IMR-90 (cell line): ENCODE measurements at regions not wholly inside any gene's neighbourhood (a gene's known extent, or its start where the extent isn't known, plus 50 kb on each side); places are given as distances from the start of the nearest gene placed in this dataset.

Experiments used
- ATAC-seq: fragments of 200-7000 bp; cut with Tn5 transposase; 2 replicates; pipeline ENCODE4 v1.9.1; 2020; ENCODE audit warnings: low read depth, mild to moderate bottlenecking, moderate library complexity
- BruUV-seq: library from RNA; stranded (reverse); fragments of 400-500 nt; replicated peaks from 2 replicates; lab custom pipeline; 2021; lab: Mats Ljungman, UMichigan
- CTCF ChIA-PET: fragments of 300-600 bp; formaldehyde crosslinking; extraction: SDS; loops from one replicate; lab custom pipeline; 2021; ENCODE audit warnings: antibody characterized with exemption; lab: Yijun Ruan, JAX
- POLR2A ChIA-PET: fragments of 300-600 bp; sonication (Branson Sonifier 250); formaldehyde crosslinking; loops from one replicate; lab custom pipeline; 2022; ENCODE audit warnings: antibody characterized with exemption; ENCODE audit not compliant: unreplicated experiment; lab: Charles Lee
- DNase-seq: peaks from one replicate; pipeline ENCODE4 v3.0.0; 2013
- H2AFZ ChIP-seq: replicated peaks from 2 replicates; pipeline ENCODE3; 2013; ENCODE audit warnings: low read length, mild to moderate bottlenecking; ENCODE audit not compliant: poor library complexity
- H2AK5ac ChIP-seq: 2 replicates; pipeline ENCODE4 v1.6.1; 2013; ENCODE audit warnings: low read depth, low read length, inconsistent platforms
- H2AK9ac ChIP-seq: replicated peaks from 2 replicates; pipeline ENCODE3; 2013; ENCODE audit warnings: mild to moderate bottlenecking, low read depth, low read length, moderate library complexity; ENCODE audit not compliant: poor library complexity
- H2BK120ac ChIP-seq: 2 replicates; pipeline ENCODE4 v1.6.1; 2013; ENCODE audit warnings: low read depth, low read length, inconsistent platforms
- H2BK15ac ChIP-seq: 3 replicates; pipeline ENCODE4 v1.6.1; 2013; ENCODE audit warnings: low read depth, low read length, inconsistent platforms
- H2BK20ac ChIP-seq: 2 replicates; pipeline ENCODE4 v1.6.1; 2013; ENCODE audit warnings: low read depth, mild to moderate bottlenecking, inconsistent platforms, low read length, moderate library complexity
- H2BK5ac ChIP-seq: 2 replicates; pipeline ENCODE4 v1.6.1; 2013; ENCODE audit warnings: mild to moderate bottlenecking, low read depth, low read length, inconsistent platforms; ENCODE audit not compliant: poor library complexity, severe bottlenecking
- H3K14ac ChIP-seq: replicated peaks from 2 replicates; pipeline ENCODE4 v1.6.1; 2013; ENCODE audit warnings: low read depth, low read length, inconsistent platforms
- H3K18ac ChIP-seq: 2 replicates; pipeline ENCODE4 v1.6.1; 2013; ENCODE audit warnings: low read depth, low read length, control low read depth
- H3K23ac ChIP-seq: 2 replicates; pipeline ENCODE4 v1.6.1; 2013; ENCODE audit warnings: low read depth, low read length, inconsistent platforms
- H3K27ac ChIP-seq: 2 replicates; pipeline ENCODE4 v1.5.1; 2013; ENCODE audit warnings: mild to moderate bottlenecking, control low read depth, low read length; ENCODE audit not compliant: insufficient read depth
- H3K27me3 ChIP-seq: 2 replicates; pipeline ENCODE4 v1.6.1; 2013; ENCODE audit warnings: low read length; ENCODE audit not compliant: control insufficient read depth, insufficient read depth
- H3K36me3 ChIP-seq: 2 replicates; pipeline ENCODE4 v1.6.1; 2013; ENCODE audit warnings: low read length, mixed read lengths; ENCODE audit not compliant: control insufficient read depth, insufficient read depth
- H3K4ac ChIP-seq: 2 replicates; pipeline ENCODE4 v1.6.1; 2013; ENCODE audit warnings: low read depth, low read length, inconsistent platforms
- H3K4me1 ChIP-seq: 2 replicates; pipeline ENCODE4 v1.6.1; 2013; ENCODE audit warnings: low read length, mixed read lengths; ENCODE audit not compliant: control insufficient read depth, insufficient read depth
- H3K4me2 ChIP-seq: 2 replicates; pipeline ENCODE4 v1.6.1; 2013; ENCODE audit warnings: low read depth, mild to moderate bottlenecking, control low read depth, low read length, moderate library complexity
- H3K4me3 ChIP-seq: 2 replicates; pipeline ENCODE4 v1.5.1; 2013; ENCODE audit warnings: low read depth, mild to moderate bottlenecking, control low read depth, low read length, moderate library complexity; ENCODE audit not compliant: insufficient read depth
- H3K56ac ChIP-seq: 2 replicates; pipeline ENCODE4 v1.6.1; 2013; ENCODE audit warnings: low read length, inconsistent platforms; ENCODE audit not compliant: insufficient read depth; ENCODE audit errors: extremely low read depth
- H3K79me1 ChIP-seq, 2 experiments: 2 replicates each; pipeline ENCODE4 v1.6.1; 2013; ENCODE audit warnings: low read length in 2 of 2, inconsistent platforms in 1 of 2, low read depth in 1 of 2
- H3K9ac ChIP-seq: 2 replicates; pipeline ENCODE4 v1.6.1; 2013; ENCODE audit warnings: low read depth, low read length, control low read depth
- H3K9me1 ChIP-seq: 2 replicates; pipeline ENCODE4 v1.6.1; 2013; ENCODE audit warnings: low read length, inconsistent platforms; ENCODE audit not compliant: insufficient read depth
- H3K9me3 ChIP-seq: 2 replicates; pipeline ENCODE4 v1.6.1; 2013; ENCODE audit warnings: low read length; ENCODE audit not compliant: control insufficient read depth, insufficient read depth
- H4K20me1 ChIP-seq: 2 replicates; pipeline ENCODE4 v1.6.1; 2013; ENCODE audit warnings: low read length, inconsistent platforms; ENCODE audit not compliant: insufficient read depth
- H4K5ac ChIP-seq: 2 replicates; pipeline ENCODE4 v1.6.1; 2013; ENCODE audit warnings: mild to moderate bottlenecking, low read depth, low read length, control low read depth
- H4K8ac ChIP-seq, 2 experiments: 2 replicates each; pipeline ENCODE4 v1.6.1; 2013; ENCODE audit warnings: low read depth in 2 of 2, low read length in 2 of 2, control low read depth in 1 of 2, inconsistent platforms in 1 of 2
- H4K91ac ChIP-seq: 2 replicates; pipeline ENCODE4 v1.6.1; 2013; ENCODE audit warnings: low read depth, low read length, inconsistent platforms; ENCODE audit not compliant: insufficient read depth
- BHLHE40 ChIP-seq: fragments of 150-350 bp; IDR thresholded peaks from 2 replicates; pipeline ENCODE4 v1.6.1; 2016; ENCODE audit warnings: mild to moderate bottlenecking, low read depth, low read length
- CEBPB ChIP-seq: IDR thresholded peaks from 2 replicates; pipeline ENCODE4 v1.6.1; 2012; ENCODE audit warnings: low read depth, low read length, improper control_type of control experiment
- CHD1 ChIP-seq: IDR thresholded peaks from 2 replicates; pipeline ENCODE4 v1.6.1; 2012; ENCODE audit warnings: low read depth, low read length, improper control_type of control experiment
- FOS ChIP-seq: fragments of 150-350 bp; IDR thresholded peaks from 2 replicates; pipeline ENCODE4 v1.6.1; 2016; ENCODE audit warnings: low read depth, low read length
- MAFK ChIP-seq: IDR thresholded peaks from 2 replicates; pipeline ENCODE4 v1.6.1; 2012; ENCODE audit warnings: low read depth, low read length, improper control_type of control experiment
- MAZ ChIP-seq: IDR thresholded peaks from 2 replicates; pipeline ENCODE4 v1.6.1; 2012; ENCODE audit warnings: low read depth, mild to moderate bottlenecking, low read length, improper control_type of control experiment, moderate library complexity, borderline replicate concordance
- MXI1 ChIP-seq: IDR thresholded peaks from 2 replicates; pipeline ENCODE4 v1.6.1; 2012; ENCODE audit warnings: low read depth, mild to moderate bottlenecking, low read length, moderate library complexity, borderline replicate concordance
- NFE2L2 ChIP-seq: fragments of 150-350 bp; IDR thresholded peaks from 2 replicates; pipeline ENCODE4 v1.6.1; 2016; ENCODE audit warnings: low read depth, mild to moderate bottlenecking, low read length
- POLR2A ChIP-seq: IDR thresholded peaks from 2 replicates; pipeline ENCODE4 v1.6.1; 2012; ENCODE audit warnings: mild to moderate bottlenecking, low read depth, low read length
- RAD21 ChIP-seq: IDR thresholded peaks from 2 replicates; pipeline ENCODE4 v1.6.1; 2012; ENCODE audit warnings: low read length, improper control_type of control experiment
- RCOR1 ChIP-seq: IDR thresholded peaks from 2 replicates; pipeline ENCODE4 v1.6.1; 2012; ENCODE audit warnings: mild to moderate bottlenecking, low read length, improper control_type of control experiment; ENCODE audit not compliant: insufficient replicate concordance
- RFX5 ChIP-seq: IDR thresholded peaks from 2 replicates; pipeline ENCODE4 v1.8.0; 2012; ENCODE audit warnings: low read depth, mild to moderate bottlenecking, low read length, moderate library complexity
- SMC3 ChIP-seq: fragments of 150-350 bp; IDR thresholded peaks from 2 replicates; pipeline ENCODE4 v1.6.1; 2016; ENCODE audit warnings: low read depth, mild to moderate bottlenecking, antibody characterized with exemption, low read length, moderate library complexity
- WGBS, 2 experiments: methylation state at CpG; one replicate each; pipeline versions ENCODE4 v1.1.5 to v1.1.7; 2013; ENCODE audit warnings: missing lambda C conversion rate in 2 of 2; ENCODE audit not compliant: insufficient read length in 1 of 2; ENCODE audit errors: extremely low coverage in 2 of 2; 5-methylcytosine and 5-hydroxymethylcytosine counted together
- dilution Hi-C: fragments of 300-500 bp; cut with HindIII; formaldehyde crosslinking; loops from one replicate; pipeline ENCODE4 v1.14.3; 2018; ENCODE audit warnings: low sequenced_read_pairs; ENCODE audit not compliant: unreplicated experiment
- in situ Hi-C: fragments of 300-500 bp; cut with MboI; formaldehyde crosslinking; loops from 3 replicates; pipeline ENCODE4 v1.14.3; 2019; ENCODE audit warnings: low sequenced_read_pairs, inconsistent platforms, mixed read lengths
- intact Hi-C: fragments of 100-400 bp; cut with micrococcal nuclease; formaldehyde crosslinking; loops from 2 replicates; pipeline ENCODE4 v1.10.0; 2022
- TF ChIP-seq, protein P1 (sequence below): fragments of 150-350 bp; IDR thresholded peaks from 2 replicates; pipeline ENCODE4 v1.6.1; 2017; ENCODE audit warnings: mild to moderate bottlenecking, antibody characterized with exemption, low read length, low read depth
- TF ChIP-seq, protein P2 (sequence below): conservative IDR thresholded peaks from 2 replicates; pipeline ENCODE4 v1.5.1; 2012; ENCODE audit warnings: mild to moderate bottlenecking, low read depth, low read length, improper control_type of control experiment
- TF ChIP-seq, protein P3 (sequence below): fragments of 150-350 bp; IDR thresholded peaks from 2 replicates; pipeline ENCODE4 v1.6.1; 2016; ENCODE audit warnings: low read depth, mild to moderate bottlenecking, low read length, moderate library complexity, borderline replicate concordance

DNA sequence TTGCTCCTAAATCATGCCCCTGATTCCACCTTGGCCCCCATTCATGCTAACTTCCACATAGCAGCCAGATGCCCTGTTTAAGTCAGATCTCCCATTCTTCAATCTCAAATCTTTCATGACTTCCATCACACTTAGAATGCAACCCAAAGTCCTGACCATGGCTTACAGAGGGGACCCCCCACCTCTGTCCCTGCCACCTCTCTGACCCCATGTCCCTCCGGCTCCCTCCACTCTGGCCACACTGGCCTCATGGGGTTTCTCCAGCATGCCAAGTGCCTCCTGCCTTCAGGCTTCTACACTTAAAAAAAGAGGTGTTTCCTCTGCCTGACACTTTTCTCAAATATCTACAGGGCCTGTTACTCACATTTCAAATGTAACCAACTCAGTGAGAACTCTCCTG, 93.6 kb downstream of the C13orf42 start:
- Histone ChIP-seq H4K91ac (no peak overlapping the region), H3K4me3 (no peak overlapping the region), H3K9me3 (0 out of 2 replicates have a peak, but pooled peaks cover 3% of the 10 kb centered on the region), H3K18ac (no peak overlapping the region), H2AFZ (no peak overlapping the region), H2BK20ac (no peak overlapping the region), H3K23ac (no peak overlapping the region), H3K9ac (no peak overlapping the region), H3K36me3 (no peaks in the 10 kb centered on the region), H4K20me1 (no peaks in the 10 kb centered on the region), H2BK5ac (no peak overlapping the region), H3K4me2 (no peak overlapping the region), H3K14ac (no peak overlapping the region), H3K56ac (no peak overlapping the region), H2BK15ac (no peak overlapping the region), H2AK9ac (no peak overlapping the region), H3K4ac (no peak overlapping the region), H3K9me1 (no peaks in the 10 kb centered on the region), H4K5ac (no peak overlapping the region), H3K27me3 (peaks cover 6% of the 10 kb centered on the region), H2AK5ac (no peak overlapping the region), H3K27ac (no peak overlapping the region), H2BK120ac (no peak overlapping the region), H3K79me1 (no peaks in the 10 kb centered on the region), H3K4me1 (no peaks in the 10 kb centered on the region), H4K8ac (no peak overlapping the region)
- CTCF ChIA-PET: no interaction called here
- ATAC-seq (no peak), DNase-seq (no peak)
- no peak for TF ChIP-seq SMC3
- no peak for TF ChIP-seq CHD1
- no peak for TF ChIP-seq FOS
- TF ChIP-seq CEBPB: no peak
- no peak for TF ChIP-seq MXI1
- no peak for TF ChIP-seq BHLHE40
- TF ChIP-seq MAFK: no peak
- TF ChIP-seq NFE2L2: no peak
- TF ChIP-seq MAZ: no peak
- no peak for TF ChIP-seq RAD21
- TF ChIP-seq POLR2A: no peak
- TF ChIP-seq, protein P1, sequence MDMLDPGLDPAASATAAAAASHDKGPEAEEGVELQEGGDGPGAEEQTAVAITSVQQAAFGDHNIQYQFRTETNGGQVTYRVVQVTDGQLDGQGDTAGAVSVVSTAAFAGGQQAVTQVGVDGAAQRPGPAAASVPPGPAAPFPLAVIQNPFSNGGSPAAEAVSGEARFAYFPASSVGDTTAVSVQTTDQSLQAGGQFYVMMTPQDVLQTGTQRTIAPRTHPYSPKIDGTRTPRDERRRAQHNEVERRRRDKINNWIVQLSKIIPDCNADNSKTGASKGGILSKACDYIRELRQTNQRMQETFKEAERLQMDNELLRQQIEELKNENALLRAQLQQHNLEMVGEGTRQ: no peak
- TF ChIP-seq, protein P2, sequence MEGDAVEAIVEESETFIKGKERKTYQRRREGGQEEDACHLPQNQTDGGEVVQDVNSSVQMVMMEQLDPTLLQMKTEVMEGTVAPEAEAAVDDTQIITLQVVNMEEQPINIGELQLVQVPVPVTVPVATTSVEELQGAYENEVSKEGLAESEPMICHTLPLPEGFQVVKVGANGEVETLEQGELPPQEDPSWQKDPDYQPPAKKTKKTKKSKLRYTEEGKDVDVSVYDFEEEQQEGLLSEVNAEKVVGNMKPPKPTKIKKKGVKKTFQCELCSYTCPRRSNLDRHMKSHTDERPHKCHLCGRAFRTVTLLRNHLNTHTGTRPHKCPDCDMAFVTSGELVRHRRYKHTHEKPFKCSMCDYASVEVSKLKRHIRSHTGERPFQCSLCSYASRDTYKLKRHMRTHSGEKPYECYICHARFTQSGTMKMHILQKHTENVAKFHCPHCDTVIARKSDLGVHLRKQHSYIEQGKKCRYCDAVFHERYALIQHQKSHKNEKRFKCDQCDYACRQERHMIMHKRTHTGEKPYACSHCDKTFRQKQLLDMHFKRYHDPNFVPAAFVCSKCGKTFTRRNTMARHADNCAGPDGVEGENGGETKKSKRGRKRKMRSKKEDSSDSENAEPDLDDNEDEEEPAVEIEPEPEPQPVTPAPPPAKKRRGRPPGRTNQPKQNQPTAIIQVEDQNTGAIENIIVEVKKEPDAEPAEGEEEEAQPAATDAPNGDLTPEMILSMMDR: no peak
- TF ChIP-seq, protein P3, sequence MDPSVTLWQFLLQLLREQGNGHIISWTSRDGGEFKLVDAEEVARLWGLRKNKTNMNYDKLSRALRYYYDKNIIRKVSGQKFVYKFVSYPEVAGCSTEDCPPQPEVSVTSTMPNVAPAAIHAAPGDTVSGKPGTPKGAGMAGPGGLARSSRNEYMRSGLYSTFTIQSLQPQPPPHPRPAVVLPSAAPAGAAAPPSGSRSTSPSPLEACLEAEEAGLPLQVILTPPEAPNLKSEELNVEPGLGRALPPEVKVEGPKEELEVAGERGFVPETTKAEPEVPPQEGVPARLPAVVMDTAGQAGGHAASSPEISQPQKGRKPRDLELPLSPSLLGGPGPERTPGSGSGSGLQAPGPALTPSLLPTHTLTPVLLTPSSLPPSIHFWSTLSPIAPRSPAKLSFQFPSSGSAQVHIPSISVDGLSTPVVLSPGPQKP: no peak
- no peak for TF ChIP-seq RCOR1
- TF ChIP-seq RFX5: no peak
- in situ Hi-C loops: no loop called here
- no TSS peak for BruUV-seq
- dilution Hi-C loops: no loop called here
- no CpG with 5 or more reads among the region's 1 CpG for whole genome bisulfite sequencing, 2 experiments
- POLR2A ChIA-PET: no interaction called here
- intact Hi-C loops: no loop called here
